ENCODE measurements at regions not wholly inside any gene's neighbourhood (a gene's known extent, or its start where the extent isn't known, plus 50 kb on each side); places are given as distances from the start of the nearest gene placed in this dataset.

- no peak for TF ChIP-seq CTCF (IDR thresholded peaks at IDR 0.05)
- TF ChIP-seq POLR2A (IDR thresholded peaks at IDR 0.05) = no peak
Measured at GRCh38 chr10:23945845-23946244, 263.1 kb upstream of the KIAA1217 start.
